Epithelial cell of proximal tubule (primary cell): ENCODE measurements at regions not wholly inside any gene's neighbourhood (a gene's known extent, or its start where the extent isn't known, plus 50 kb on each side); places are given as distances from the start of the nearest gene placed in this dataset.

Experiments
- DNase-seq: peaks from one replicate; pipeline ENCODE4 v3.0.0-alpha.2; 2011; ENCODE audit warnings: low read depth
- H3K4me3 ChIP-seq: 2 replicates; pipeline ENCODE4 v1.5.1; 2011; ENCODE audit warnings: low read depth, mild to moderate bottlenecking, low read length
- TF ChIP-seq, protein P1 (sequence below): conservative IDR thresholded peaks from 2 replicates; pipeline ENCODE4 v1.5.1; 2012; ENCODE audit warnings: low read depth, mild to moderate bottlenecking, low read length

DNA sequence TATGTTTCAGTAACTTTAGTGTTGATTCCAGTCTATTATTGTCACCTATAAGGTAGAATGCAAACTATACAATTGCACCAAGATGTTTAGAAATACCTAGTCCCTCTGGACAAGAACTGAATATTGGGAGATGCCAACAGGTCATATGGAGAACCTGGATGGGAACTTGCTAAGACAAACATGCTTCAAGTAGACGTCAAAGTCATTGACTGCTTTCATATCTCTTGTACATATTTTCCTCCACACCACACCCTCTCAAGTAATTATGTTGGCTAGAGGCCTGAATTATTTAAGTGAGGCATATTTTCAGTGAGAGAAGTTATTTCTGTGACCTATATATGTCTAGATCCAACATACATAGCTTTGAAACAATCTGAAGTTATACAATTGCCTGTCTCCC, 453.3 kb downstream of the ELAVL2 start:
- TF ChIP-seq, protein P1, sequence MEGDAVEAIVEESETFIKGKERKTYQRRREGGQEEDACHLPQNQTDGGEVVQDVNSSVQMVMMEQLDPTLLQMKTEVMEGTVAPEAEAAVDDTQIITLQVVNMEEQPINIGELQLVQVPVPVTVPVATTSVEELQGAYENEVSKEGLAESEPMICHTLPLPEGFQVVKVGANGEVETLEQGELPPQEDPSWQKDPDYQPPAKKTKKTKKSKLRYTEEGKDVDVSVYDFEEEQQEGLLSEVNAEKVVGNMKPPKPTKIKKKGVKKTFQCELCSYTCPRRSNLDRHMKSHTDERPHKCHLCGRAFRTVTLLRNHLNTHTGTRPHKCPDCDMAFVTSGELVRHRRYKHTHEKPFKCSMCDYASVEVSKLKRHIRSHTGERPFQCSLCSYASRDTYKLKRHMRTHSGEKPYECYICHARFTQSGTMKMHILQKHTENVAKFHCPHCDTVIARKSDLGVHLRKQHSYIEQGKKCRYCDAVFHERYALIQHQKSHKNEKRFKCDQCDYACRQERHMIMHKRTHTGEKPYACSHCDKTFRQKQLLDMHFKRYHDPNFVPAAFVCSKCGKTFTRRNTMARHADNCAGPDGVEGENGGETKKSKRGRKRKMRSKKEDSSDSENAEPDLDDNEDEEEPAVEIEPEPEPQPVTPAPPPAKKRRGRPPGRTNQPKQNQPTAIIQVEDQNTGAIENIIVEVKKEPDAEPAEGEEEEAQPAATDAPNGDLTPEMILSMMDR: no peak
- no peak overlapping the region for H3K4me3 ChIP-seq
- DNase-seq: no peak

DNA sequence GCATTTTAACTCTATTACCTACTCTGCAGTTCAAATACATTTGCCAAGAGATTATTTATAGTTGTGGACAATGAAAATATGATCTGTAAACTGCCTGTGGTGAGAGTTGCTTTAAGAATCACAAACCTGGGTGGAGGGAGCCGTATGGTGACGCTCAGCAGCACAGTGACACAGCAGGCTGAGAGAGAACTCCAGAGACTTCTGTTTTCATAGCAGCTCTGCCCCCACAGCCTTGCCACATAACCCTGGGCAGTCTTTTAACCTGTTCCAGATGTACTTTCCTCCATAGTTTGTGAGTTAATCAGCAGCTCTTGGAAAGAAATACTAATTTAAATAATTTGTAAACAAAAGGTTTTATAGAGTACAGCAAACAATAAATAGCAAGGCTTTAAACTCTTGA, 450.5 kb downstream of the ELAVL2 start:
- H3K4me3 ChIP-seq: no peak overlapping the region
- no peak for DNase-seq
- TF ChIP-seq, protein P1: no peak

DNA sequence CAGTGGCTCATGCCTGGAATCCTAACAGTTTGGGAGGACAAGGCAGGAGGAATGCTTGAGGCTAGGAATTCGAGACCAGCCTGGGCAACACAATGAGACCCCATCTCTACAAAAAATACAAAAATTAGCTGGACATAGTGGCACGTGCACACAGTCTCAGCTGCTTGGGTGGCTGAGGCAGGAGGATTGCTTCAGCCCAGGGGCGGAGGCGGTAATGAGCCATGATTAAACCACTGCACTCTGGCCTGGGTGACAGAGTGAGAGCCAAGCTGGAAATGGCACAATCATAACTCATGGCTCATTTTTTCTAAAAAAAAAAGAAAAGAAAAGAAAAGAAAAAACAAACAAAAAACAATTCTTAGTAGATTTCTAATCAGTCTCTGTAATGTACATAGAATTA, 446.2 kb downstream of the ELAVL2 start:
- H3K4me3 ChIP-seq: no peak overlapping the region
- no peak for DNase-seq
- TF ChIP-seq, protein P1: no peak

DNA sequence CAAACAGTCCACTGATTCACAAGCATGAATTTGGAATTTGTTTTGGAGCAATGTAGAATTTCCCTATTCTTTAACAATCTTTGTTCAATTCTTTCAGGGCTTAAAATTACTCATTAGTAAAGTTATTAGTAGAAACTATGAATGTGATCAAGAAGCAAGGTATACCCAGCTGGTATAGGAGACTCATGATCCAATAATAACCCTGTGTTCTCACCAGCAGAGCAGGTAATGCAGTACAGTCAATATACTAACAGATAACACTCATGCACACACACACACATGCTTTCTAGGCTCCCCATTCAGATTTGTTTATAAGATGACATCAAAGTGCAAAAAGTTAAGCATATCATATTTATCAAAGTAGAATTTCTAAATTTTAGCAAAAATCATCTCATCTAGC, 445.2 kb downstream of the ELAVL2 start:
- H3K4me3 ChIP-seq: no peak overlapping the region
- DNase-seq: no peak
- TF ChIP-seq, protein P1: no peak

DNA sequence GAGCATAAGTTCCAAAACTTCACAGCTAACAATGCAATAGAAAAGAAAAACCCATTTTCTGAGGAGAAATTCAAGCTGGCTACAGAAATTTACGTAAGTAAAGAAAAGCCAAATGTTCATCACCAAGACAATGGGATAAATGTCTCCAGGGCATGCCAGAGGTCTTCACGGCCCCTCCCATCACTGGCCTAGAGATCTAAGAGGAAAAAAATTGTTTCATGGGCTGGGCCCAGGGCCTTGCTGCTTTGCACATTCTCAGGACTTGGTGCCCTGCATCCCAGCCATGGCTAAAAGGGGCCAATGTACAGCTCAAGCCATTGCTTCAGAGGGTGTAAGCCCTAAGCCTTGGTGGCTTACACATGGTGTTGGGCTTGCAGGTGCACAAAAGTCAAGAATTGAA, 443.6 kb downstream of the ELAVL2 start:
- TF ChIP-seq, protein P1: no peak
- no peak for DNase-seq
- no peak overlapping the region for H3K4me3 ChIP-seq

DNA sequence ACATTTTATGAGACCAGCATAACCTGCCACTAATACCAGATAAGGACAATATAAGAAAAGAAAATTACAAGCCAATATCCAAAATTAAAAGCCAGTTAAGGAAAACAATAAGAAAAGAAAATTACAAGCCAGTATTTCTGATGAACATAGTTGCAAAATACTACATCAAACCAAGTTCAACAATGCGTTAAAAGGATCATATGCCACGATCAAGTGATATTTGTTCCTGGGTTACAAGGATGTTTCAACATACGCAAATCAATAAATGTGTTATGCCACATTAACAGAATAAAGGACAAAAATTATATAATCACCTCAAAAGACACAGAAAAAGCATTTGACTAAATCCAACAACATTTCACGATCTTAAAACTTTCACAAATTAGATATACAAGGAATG, 431.9 kb downstream of the ELAVL2 start:
- TF ChIP-seq, protein P1: no peak
- no peak for DNase-seq

DNA sequence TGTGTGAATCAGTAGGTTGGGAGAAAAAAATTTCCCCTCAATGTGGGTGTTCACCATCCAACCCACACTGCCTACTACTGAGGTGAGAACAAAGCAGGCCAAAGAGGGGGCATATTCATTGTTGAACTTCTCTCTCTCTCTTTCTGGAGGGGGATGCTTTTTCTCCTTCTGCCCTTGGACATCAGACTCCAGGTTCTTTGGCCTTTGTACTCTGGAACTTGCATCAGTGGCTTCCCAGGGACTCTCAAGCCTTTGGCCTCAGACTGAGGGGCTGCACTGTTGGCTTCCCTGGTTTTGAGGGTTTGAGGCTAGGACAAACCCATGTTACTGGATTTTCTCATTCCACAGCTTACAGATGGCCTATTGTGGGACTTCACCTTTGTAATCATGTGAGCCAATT, 417.2 kb downstream of the ELAVL2 start:
- TF ChIP-seq, protein P1: no peak
- no peak for DNase-seq
- H3K4me3 ChIP-seq: no peak overlapping the region

More for the DNA sequence above, 431.9 kb downstream of the ELAVL2 start:
- no peak overlapping the region for H3K4me3 ChIP-seq
